CD4-positive, alpha-beta memory T cell (primary cell): ENCODE measurements at regions not wholly inside any gene's neighbourhood (a gene's known extent, or its start where the extent isn't known, plus 50 kb on each side); places are given as distances from the start of the nearest gene placed in this dataset.

Experiments
- CTCF ChIA-PET: fragments of 350-600 bp; sonication (Branson Sonifier 250); formaldehyde crosslinking; loops from one replicate; lab custom pipeline; 2021; ENCODE audit warnings: inconsistent platforms; ENCODE audit not compliant: partially characterized antibody; lab: Charles Lee
- POLR2A ChIA-PET: fragments of 350-600 bp; sonication (Branson Sonifier 250); formaldehyde crosslinking; loops from one replicate; lab custom pipeline; 2021; ENCODE audit not compliant: partially characterized antibody; lab: Charles Lee
- DNase-seq, 5 donors: peaks; one replicate each; pipeline versions ENCODE4 v3.0.0 to v3.0.0-alpha.2; 2020 to 2022; ENCODE audit warnings: mixed read lengths in 1 of 5
- H3K27ac ChIP-seq: one replicate; pipeline ENCODE4 v1.7.0; 2013; ENCODE audit warnings: low read depth, low read length
- H3K27me3 ChIP-seq: 2 replicates; pipeline ENCODE4 v1.7.0; 2013; ENCODE audit warnings: mild to moderate bottlenecking, low read length, moderate library complexity; ENCODE audit not compliant: insufficient read depth
- H3K36me3 ChIP-seq: 2 replicates; pipeline ENCODE4 v1.7.0; 2013; ENCODE audit warnings: mild to moderate bottlenecking, low read length, moderate library complexity; ENCODE audit not compliant: insufficient read depth
- H3K4me1 ChIP-seq: 2 replicates; pipeline ENCODE4 v1.7.0; 2013; ENCODE audit warnings: mild to moderate bottlenecking, low read length, moderate library complexity; ENCODE audit not compliant: insufficient read depth
- H3K4me3 ChIP-seq, 2 donors: one replicate each; pipeline ENCODE4 v1.7.0; 2013; ENCODE audit warnings: low read length in 2 of 2, mild to moderate bottlenecking in 1 of 2
- H3K9me3 ChIP-seq, 2 donors: one replicate each; pipeline ENCODE4 v1.7.0; 2013; ENCODE audit warnings: low read length in 2 of 2, control low read depth in 1 of 2; ENCODE audit not compliant: control insufficient read depth in 1 of 2
- H3K27ac Mint-ChIP-seq, 7 donors: one replicate each; pipeline ENCODE4 v1.8.0; 2020 to 2021; ENCODE audit warnings: mixed read lengths in 7 of 7, mild to moderate bottlenecking in 6 of 7, inconsistent platforms in 3 of 7, moderate library complexity in 3 of 7
- H3K27me3 Mint-ChIP-seq, 2 donors: one replicate each; pipeline ENCODE4 v1.8.0; 2020 to 2021; ENCODE audit warnings: mixed read lengths in 2 of 2
- H3K36me3 Mint-ChIP-seq, 2 donors: one replicate each; pipeline ENCODE4 v1.8.0; 2020 to 2021; ENCODE audit warnings: mixed read lengths in 2 of 2, inconsistent platforms in 1 of 2, mild to moderate bottlenecking in 1 of 2
- H3K4me1 Mint-ChIP-seq, 4 donors: one replicate each; pipeline ENCODE4 v1.8.0; 2020 to 2021; ENCODE audit warnings: mixed read lengths in 4 of 4, mild to moderate bottlenecking in 1 of 4
- H3K4me3 Mint-ChIP-seq, 8 donors: one replicate each; pipeline ENCODE4 v1.8.0; 2020 to 2021; ENCODE audit warnings: mixed read lengths in 8 of 8, mild to moderate bottlenecking in 7 of 8, moderate library complexity in 6 of 8, inconsistent platforms in 3 of 8
- H3K9me3 Mint-ChIP-seq, 8 donors: one replicate each; pipeline ENCODE4 v1.8.0; 2020 to 2021; ENCODE audit warnings: mixed read lengths in 8 of 8, mild to moderate bottlenecking in 5 of 8, inconsistent platforms in 3 of 8, moderate library complexity in 1 of 8
- intact Hi-C: fragments of 100-400 bp; cut with micrococcal nuclease; formaldehyde crosslinking; loops from one replicate; pipeline ENCODE4 v1.15.1; 2023

- H3K36me3 ChIP-seq, result no peaks in the 10 kb centered on the region
- DNase-seq, result peak in 3 of 5 donors; percentile 6 to 27 (median 8)
- peaks cover 9% of the 10 kb centered on the region for H3K4me1 ChIP-seq
- intact Hi-C loops, result no loop called here
- no peaks in the 10 kb centered on the region for H3K36me3 Mint-ChIP-seq
- peak overlapping the region in 6 of 7 donors; percentile 1 to 76 (median 64) for H3K27ac Mint-ChIP-seq
- H3K4me3 Mint-ChIP-seq, result peak overlapping the region; percentile 76 to 91 (median 82)
- no peaks in the 10 kb centered on the region for H3K9me3 ChIP-seq
- no peak overlapping the region for H3K27ac ChIP-seq
- H3K9me3 Mint-ChIP-seq, result no peaks in the 10 kb centered on the region
- peaks cover 0 to 2% of the 10 kb centered on the region in 2 donors for H3K27me3 Mint-ChIP-seq
- ChIA-PET CTCF (no interaction called here), POLR2A (no interaction called here)
- peaks cover 17 to 29% (median 26%) of the 10 kb centered on the region in 4 donors for H3K4me1 Mint-ChIP-seq
- H3K27me3 ChIP-seq, result no peaks in the 10 kb centered on the region
- H3K4me3 ChIP-seq, result peak overlapping the region; percentile 4 to 12
These were observed 102.7 kb downstream of the TMEM30B start for GRCh38 chr14:61178226-61179060.

- Histone ChIP-seq H3K27me3 (no peaks in the 10 kb centered on the region), H3K27ac (no peak overlapping the region), H3K9me3 (no peaks in the 10 kb centered on the region), H3K36me3 (no peaks in the 10 kb centered on the region), H3K4me3 (peak overlapping the region; percentile 4 to 12), H3K4me1 (peaks cover 9% of the 10 kb centered on the region)
- POLR2A ChIA-PET, result no interaction called here
- H3K4me3 Mint-ChIP-seq, result peak overlapping the region; percentile 76 to 91 (median 82)
- peaks cover 17 to 25% (median 21%) of the 10 kb centered on the region in 4 donors for H3K4me1 Mint-ChIP-seq
- no peaks in the 10 kb centered on the region for H3K36me3 Mint-ChIP-seq
- CTCF ChIA-PET, result no interaction called here
- peak overlapping the region; percentile 1 to 76 (median 66) for H3K27ac Mint-ChIP-seq
- intact Hi-C loops, result no loop called here
- H3K27me3 Mint-ChIP-seq, result peaks cover 0 to 2% of the 10 kb centered on the region in 2 donors
- no peak for DNase-seq
- H3K9me3 Mint-ChIP-seq, result peaks cover 0 to 6% (median 0%) of the 10 kb centered on the region in 8 donors
These were observed 103.6 kb downstream of the TMEM30B start for GRCh38 chr14:61177279-61178225.

DNA sequence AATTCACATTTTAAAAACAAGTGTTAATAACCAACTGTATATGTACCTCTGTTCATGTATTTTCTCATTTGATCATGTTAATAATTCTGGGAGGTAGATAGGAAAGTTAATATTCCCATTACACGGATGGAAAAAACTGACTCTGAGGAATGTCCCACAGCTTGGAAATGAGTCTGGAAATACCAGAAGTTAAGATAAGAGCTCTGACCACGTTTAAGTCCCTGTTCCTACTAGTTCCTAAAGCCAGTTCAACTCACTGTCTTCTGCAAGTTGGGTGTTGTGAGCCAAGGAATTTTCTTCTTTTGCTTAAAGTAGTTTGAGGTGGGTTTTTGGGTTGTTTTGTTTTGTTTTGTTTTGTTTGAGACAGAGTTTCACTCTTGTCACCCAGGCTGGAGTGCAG is 104.5 kb downstream of the TMEM30B start:
- Histone ChIP-seq H3K27ac (no peak overlapping the region), H3K27me3 (no peaks in the 10 kb centered on the region), H3K9me3 (no peaks in the 10 kb centered on the region), H3K36me3 (no peaks in the 10 kb centered on the region), H3K4me1 (peaks cover 9% of the 10 kb centered on the region), H3K4me3 (no peak overlapping the region)
- Mint-ChIP-seq H3K4me3 (no peak overlapping the region), H3K36me3 (no peaks in the 10 kb centered on the region), H3K9me3 (peaks cover 0 to 6% (median 0%) of the 10 kb centered on the region in 8 donors), H3K27me3 (peaks cover 0 to 2% of the 10 kb centered on the region in 2 donors), H3K27ac (no peak overlapping the region), H3K4me1 (peaks cover 17 to 25% (median 21%) of the 10 kb centered on the region in 4 donors)
- ChIA-PET CTCF (no interaction called here), POLR2A (no interaction called here)
- no peak for DNase-seq
- intact Hi-C loops, result no loop called here

DNA sequence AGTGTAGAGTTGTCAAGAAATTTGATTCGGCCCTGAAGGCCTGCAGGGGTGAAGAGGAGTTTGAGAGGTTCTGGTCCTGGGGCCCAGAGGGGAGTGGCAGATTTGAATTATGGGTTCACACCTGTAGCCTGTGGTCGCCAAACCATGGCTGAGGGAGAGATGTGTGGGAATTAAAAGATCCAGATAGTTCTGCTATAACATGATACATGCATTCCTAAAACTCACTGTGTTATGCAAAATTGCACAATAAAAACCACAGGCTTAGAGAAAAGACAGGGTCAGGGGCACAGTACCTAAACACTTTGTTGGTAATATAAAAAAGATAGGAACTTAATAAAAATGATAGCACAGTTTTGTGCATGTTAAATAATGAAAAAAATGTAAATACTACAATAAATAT is 106.2 kb downstream of the TMEM30B start:
- ChIA-PET POLR2A (no interaction called here), CTCF (no interaction called here)
- Histone ChIP-seq H3K4me1 (peaks cover 9% of the 10 kb centered on the region), H3K9me3 (no peaks in the 10 kb centered on the region), H3K27me3 (no peaks in the 10 kb centered on the region), H3K27ac (no peak overlapping the region), H3K36me3 (no peaks in the 10 kb centered on the region), H3K4me3 (no peak overlapping the region)
- Mint-ChIP-seq H3K4me3 (no peak overlapping the region), H3K36me3 (no peaks in the 10 kb centered on the region), H3K27me3 (peaks cover 0 to 7% of the 10 kb centered on the region in 2 donors), H3K4me1 (peaks cover 17 to 25% (median 21%) of the 10 kb centered on the region in 4 donors), H3K27ac (peak overlapping the region in 1 of 7 donors; percentile 91), H3K9me3 (peaks cover 0 to 6% (median 0%) of the 10 kb centered on the region in 8 donors)
- DNase-seq, result no peak
- intact Hi-C loops, result no loop called here

GRCh38 chr14:61174441-61174891 is 106.7 kb downstream of the TMEM30B start:
- Histone ChIP-seq H3K9me3 (no peaks in the 10 kb centered on the region), H3K27me3 (no peaks in the 10 kb centered on the region), H3K36me3 (no peaks in the 10 kb centered on the region), H3K27ac (no peak overlapping the region), H3K4me1 (peaks cover 9% of the 10 kb centered on the region), H3K4me3 (no peak overlapping the region)
- DNase-seq, result no peak
- POLR2A ChIA-PET, result no interaction called here
- Mint-ChIP-seq H3K27ac (peak overlapping the region in 1 of 7 donors; percentile 91), H3K4me3 (peak overlapping the region in 2 of 8 donors; percentile 3 to 23), H3K4me1 (peaks cover 17 to 25% (median 21%) of the 10 kb centered on the region in 4 donors), H3K9me3 (peaks cover 0 to 6% (median 0%) of the 10 kb centered on the region in 8 donors), H3K27me3 (peaks cover 0 to 9% of the 10 kb centered on the region in 2 donors), H3K36me3 (no peaks in the 10 kb centered on the region)
- intact Hi-C loops, result no loop called here
- CTCF ChIA-PET, result no interaction called here

GRCh38 chr14:61171727-61172126 is 109.4 kb downstream of the TMEM30B start:
- DNase-seq, result no peak
- H3K36me3 ChIP-seq, result no peaks in the 10 kb centered on the region
- no peaks in the 10 kb centered on the region for H3K36me3 Mint-ChIP-seq
- POLR2A ChIA-PET, result no interaction called here
- H3K4me3 ChIP-seq, result no peak overlapping the region
- no peak overlapping the region for H3K4me3 Mint-ChIP-seq
- H3K4me1 Mint-ChIP-seq, result peaks cover 6 to 8% (median 8%) of the 10 kb centered on the region in 4 donors
- intact Hi-C loops, result no loop called here
- H3K4me1 ChIP-seq, result no peaks in the 10 kb centered on the region
- H3K9me3 ChIP-seq, result no peaks in the 10 kb centered on the region
- peaks cover 0 to 6% (median 0%) of the 10 kb centered on the region in 8 donors for H3K9me3 Mint-ChIP-seq
- H3K27ac Mint-ChIP-seq, result no peak overlapping the region
- H3K27me3 Mint-ChIP-seq, result peaks cover 0 to 9% of the 10 kb centered on the region in 2 donors
- CTCF ChIA-PET, result no interaction called here
- no peak overlapping the region for H3K27ac ChIP-seq
- H3K27me3 ChIP-seq, result no peaks in the 10 kb centered on the region

DNA sequence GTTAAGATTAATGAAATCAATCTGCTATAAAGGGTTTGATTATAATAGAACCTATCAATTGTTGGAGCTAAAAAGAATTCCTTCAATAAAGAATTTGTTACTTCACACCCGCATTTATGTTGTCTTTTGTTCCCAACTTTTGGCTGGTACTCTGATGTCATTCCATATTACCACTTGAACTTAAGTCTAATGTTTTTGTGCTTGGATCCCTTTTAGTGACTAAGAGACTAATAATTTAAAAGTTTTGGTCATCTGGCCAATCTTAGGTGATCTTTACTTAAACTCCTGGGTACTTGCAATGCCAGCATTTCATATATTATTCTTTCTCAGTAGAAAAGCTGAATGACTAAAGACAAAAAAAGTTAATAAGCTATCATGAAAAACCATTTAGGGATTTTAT is 113.0 kb downstream of the TMEM30B start:
- Mint-ChIP-seq H3K4me1 (no peaks in the 10 kb centered on the region), H3K36me3 (no peaks in the 10 kb centered on the region), H3K27me3 (peaks cover 0 to 12% of the 10 kb centered on the region in 2 donors), H3K4me3 (no peak overlapping the region), H3K9me3 (peaks cover 0 to 15% (median 8%) of the 10 kb centered on the region in 8 donors), H3K27ac (no peak overlapping the region)
- no peak overlapping the region for H3K27ac ChIP-seq
- ChIA-PET POLR2A (no interaction called here), CTCF (no interaction called here)
- no peak overlapping the region for H3K4me3 ChIP-seq
- no peaks in the 10 kb centered on the region for H3K4me1 ChIP-seq
- no peaks in the 10 kb centered on the region for H3K36me3 ChIP-seq
- H3K27me3 ChIP-seq, result no peaks in the 10 kb centered on the region
- intact Hi-C loops, result no loop called here
- H3K9me3 ChIP-seq, result no peaks in the 10 kb centered on the region
- DNase-seq, result no peak
